ENCODE measurements at regions not wholly inside any gene's neighbourhood (a gene's known extent, or its start where the extent isn't known, plus 50 kb on each side); places are given as distances from the start of the nearest gene placed in this dataset.

DNA sequence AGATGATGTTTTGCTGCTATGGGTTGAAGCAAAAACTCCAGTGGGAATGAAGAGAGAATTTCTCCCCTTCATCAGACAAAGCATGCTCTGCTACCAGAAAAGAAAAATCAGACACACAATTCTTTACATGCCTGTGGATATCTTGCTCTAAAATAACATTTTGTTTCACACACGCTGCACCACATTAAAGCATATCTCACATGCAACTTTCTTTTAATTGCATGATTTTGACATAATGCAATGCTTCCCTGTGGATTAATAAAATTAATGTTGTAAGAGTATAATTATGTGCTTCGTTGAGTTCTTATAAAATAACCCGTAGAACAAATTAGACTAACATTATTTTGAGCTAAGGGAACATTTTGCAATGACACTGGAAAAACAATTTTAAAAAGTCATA is 2230.7 kb downstream of the PCDH7 start:
- no peak for TF ChIP-seq POLR2AphosphoS5 (IDR thresholded peaks at IDR 0.05; ENCODE audit: low read depth, low read length)
- no peak for TF ChIP-seq POLR2A (IDR thresholded peaks at IDR 0.05; ENCODE audit: low read depth, low read length)
- TF ChIP-seq TAF1 (IDR thresholded peaks at IDR 0.05; ENCODE audit: borderline replicate concordance, low read depth, low read length) = no peak
